NCI-H146 treated with DMSO at 0.1 percent for 48 hours (cell line): ENCODE measurements at regions not wholly inside any gene's neighbourhood (a gene's known extent, or its start where the extent isn't known, plus 50 kb on each side); places are given as distances from the start of the nearest gene placed in this dataset.

Source experiments
- DNase-seq: peaks from one replicate; lab custom pipeline; 2025; ENCODE audit not compliant: unreplicated experiment; lab: John Stamatoyannopoulos, UW

- DNase-seq, result no peak
These were observed 700.3 kb downstream of the TMEM182 start for GRCh38 chr2:103462101-103462500.

GRCh38 chr2:103462712-103463111 lies 700.9 kb downstream of the TMEM182 start:
- DNase-seq, result no peak

- DNase-seq, result no peak
These were observed 703.0 kb downstream of the TMEM182 start for GRCh38 chr2:103464831-103465230.

- DNase-seq, result no peak
These were observed 708.0 kb downstream of the TMEM182 start for GRCh38 chr2:103469800-103470199.

- no peak for DNase-seq
These were observed 723.1 kb downstream of the TMEM182 start for GRCh38 chr2:103484906-103485305.

GRCh38 chr2:103496850-103497249 lies 735.0 kb downstream of the TMEM182 start:
- no peak for DNase-seq

- no peak for DNase-seq
These were observed 745.0 kb downstream of the TMEM182 start for GRCh38 chr2:103506812-103507211.

GRCh38 chr2:103512442-103512841 lies 750.6 kb downstream of the TMEM182 start:
- DNase-seq, result no peak

- DNase-seq, result no peak
These were observed 758.7 kb downstream of the TMEM182 start for GRCh38 chr2:103520547-103520946.

GRCh38 chr2:103525756-103526155 lies 763.9 kb downstream of the TMEM182 start:
- DNase-seq, result no peak

GRCh38 chr2:103526757-103527156 lies 764.9 kb downstream of the TMEM182 start:
- no peak for DNase-seq

GRCh38 chr2:103527278-103527677 lies 765.4 kb downstream of the TMEM182 start:
- no peak for DNase-seq

- DNase-seq, result no peak
These were observed 768.1 kb downstream of the TMEM182 start for GRCh38 chr2:103529798-103530502.

GRCh38 chr2:103552775-103553174 lies 790.9 kb downstream of the TMEM182 start:
- DNase-seq, result no peak

GRCh38 chr2:103594823-103595222 lies 833.0 kb downstream of the TMEM182 start:
- no peak for DNase-seq

GRCh38 chr2:103605071-103605780 lies 843.4 kb downstream of the TMEM182 start:
- no peak for DNase-seq

GRCh38 chr2:103615611-103616105 lies 853.8 kb downstream of the TMEM182 start:
- DNase-seq, result no peak

GRCh38 chr2:103616891-103617290 lies 855.1 kb downstream of the TMEM182 start:
- DNase-seq, result no peak

GRCh38 chr2:103618112-103618511 lies 856.3 kb downstream of the TMEM182 start:
- DNase-seq, result no peak

- DNase-seq, result no peak
These were observed 865.5 kb downstream of the TMEM182 start for GRCh38 chr2:103627301-103627700.

GRCh38 chr2:103638978-103639377 lies 877.1 kb downstream of the TMEM182 start:
- no peak for DNase-seq

GRCh38 chr2:103656558-103656957 lies 894.7 kb downstream of the TMEM182 start:
- no peak for DNase-seq
